Small intestine (tissue), 7 donors: ENCODE measurements at regions not wholly inside any gene's neighbourhood (a gene's known extent, or its start where the extent isn't known, plus 50 kb on each side); places are given as distances from the start of the nearest gene placed in this dataset.

Experiments used
- DNase-seq, 2 donors: peaks; one replicate each; pipeline versions ENCODE4 v3.0.0 to v3.0.0-alpha.2; 2013
- FAIRE-seq: peaks from 2 replicates; lab custom pipeline; 2012; peaks lifted over from hg19 to GRCh38; lab: Jason Lieb, UNC
- H3K27ac ChIP-seq, 3 donors: one replicate each; pipeline ENCODE4 v1.5.1; 2013; ENCODE audit warnings: low read length in 2 of 3, mild to moderate bottlenecking in 2 of 3, control low read depth in 1 of 3, inconsistent platforms in 1 of 3, low read depth in 1 of 3, moderate library complexity in 1 of 3
- H3K27me3 ChIP-seq, 3 donors: one replicate each; pipeline ENCODE4 v1.6.1; 2013; ENCODE audit warnings: low read length in 3 of 3, inconsistent platforms in 1 of 3; ENCODE audit not compliant: control insufficient read depth in 3 of 3, insufficient read depth in 3 of 3
- H3K36me3 ChIP-seq, 3 donors: one replicate each; pipeline ENCODE4 v1.6.1; 2013; ENCODE audit warnings: low read length in 3 of 3, inconsistent platforms in 1 of 3, low read depth in 1 of 3, mild to moderate bottlenecking in 1 of 3, moderate library complexity in 1 of 3; ENCODE audit not compliant: control insufficient read depth in 3 of 3, insufficient read depth in 2 of 3
- H3K4me1 ChIP-seq, 3 donors: one replicate each; pipeline ENCODE4 v1.6.1; 2013; ENCODE audit warnings: low read length in 2 of 3, inconsistent platforms in 1 of 3, low read depth in 1 of 3, mild to moderate bottlenecking in 1 of 3, moderate library complexity in 1 of 3; ENCODE audit not compliant: control insufficient read depth in 3 of 3, insufficient read depth in 2 of 3
- H3K4me3 ChIP-seq, 3 donors: one replicate each; pipeline ENCODE4 v1.5.1; 2013; ENCODE audit warnings: low read length in 3 of 3, control low read depth in 1 of 3, inconsistent platforms in 1 of 3, low read depth in 1 of 3, mild to moderate bottlenecking in 1 of 3, moderate library complexity in 1 of 3
- H3K9me3 ChIP-seq, 2 donors: one replicate each; pipeline ENCODE4 v1.6.1; 2013; ENCODE audit warnings: low read depth in 1 of 2, low read length in 1 of 2; ENCODE audit not compliant: control insufficient read depth in 2 of 2, insufficient read depth in 1 of 2
- WGBS, 3 donors: extraction: QIAGEN DNeasy Blood & Tissue Kit; methylation state at CpG; one replicate each; pipeline ENCODE4 v1.1.7; 2013; 5-methylcytosine and 5-hydroxymethylcytosine counted together
- donor health status: healthy with polysubstance abuse.
- donor health status: control.
- donor health status: control.
- donor health status: Bipolar disorder and iron deficiency.
- donor health status: healthy.

GRCh38 chr9:129398101-129398960 lies 220.3 kb upstream of the IER5L start:
- H3K27ac ChIP-seq = no peak overlapping the region
- H3K36me3 ChIP-seq = no peaks in the 10 kb centered on the region
- H3K4me1 ChIP-seq = peaks cover 0 to 20% (median 0%) of the 10 kb centered on the region in 3 donors
- no peaks in the 10 kb centered on the region for H3K9me3 ChIP-seq
- H3K4me3 ChIP-seq = no peak overlapping the region
- 84 to 88% (median 86%) methylated on average over 18 to 20 of the region's 20 CpGs for WGBS, 3 donors
- no peak for DNase-seq
- FAIRE-seq = no peak
- no peaks in the 10 kb centered on the region for H3K27me3 ChIP-seq

GRCh38 chr9:129397335-129397734 lies 219.3 kb upstream of the IER5L start:
- FAIRE-seq (no peak), DNase-seq (no peak)
- Histone ChIP-seq H3K27ac (no peak overlapping the region), H3K4me1 (peaks cover 0 to 14% (median 0%) of the 10 kb centered on the region in 3 donors), H3K9me3 (no peaks in the 10 kb centered on the region), H3K27me3 (no peaks in the 10 kb centered on the region), H3K4me3 (no peak overlapping the region), H3K36me3 (no peaks in the 10 kb centered on the region)
- 89 to 90% (median 90%) methylated on average over 6 of the region's 6 CpGs for WGBS, 3 donors

GRCh38 chr9:129396365-129396708 lies 218.3 kb upstream of the IER5L start:
- no peak overlapping the region for H3K27ac ChIP-seq
- WGBS, 3 donors = 68 to 84% (median 71%) methylated on average over 1 of the region's 1 CpG
- FAIRE-seq (no peak), DNase-seq (no peak)
- no peaks in the 10 kb centered on the region for H3K9me3 ChIP-seq
- no peaks in the 10 kb centered on the region for H3K27me3 ChIP-seq
- H3K4me3 ChIP-seq = no peak overlapping the region
- H3K36me3 ChIP-seq = no peaks in the 10 kb centered on the region
- H3K4me1 ChIP-seq = peaks cover 0 to 15% (median 4%) of the 10 kb centered on the region in 3 donors

GRCh38 chr9:129395633-129396364 lies 217.7 kb upstream of the IER5L start:
- DNase-seq (no peak), FAIRE-seq (no peak)
- Histone ChIP-seq H3K4me1 (peaks cover 2 to 14% (median 4%) of the 10 kb centered on the region in 3 donors), H3K27me3 (no peaks in the 10 kb centered on the region), H3K36me3 (no peaks in the 10 kb centered on the region), H3K4me3 (no peak overlapping the region), H3K9me3 (no peaks in the 10 kb centered on the region), H3K27ac (no peak overlapping the region)
- 47 to 80% (median 58%) methylated on average over 3 of the region's 3 CpGs for WGBS, 3 donors

GRCh38 chr9:129394886-129395279 lies 216.8 kb upstream of the IER5L start:
- 66 to 85% (median 80%) methylated on average over 3 of the region's 3 CpGs for WGBS, 3 donors

GRCh38 chr9:129394061-129394885 lies 216.2 kb upstream of the IER5L start:
- FAIRE-seq (no peak), DNase-seq (no peak)
- 53 to 60% (median 55%) methylated on average over 24 to 25 of the region's 25 CpGs for WGBS, 3 donors
- H3K27ac ChIP-seq = peak overlapping the region in 1 of 3 donors; percentile 44
- H3K27me3 ChIP-seq = no peaks in the 10 kb centered on the region
- no peak overlapping the region for H3K4me3 ChIP-seq
- peaks cover 2 to 24% (median 4%) of the 10 kb centered on the region in 3 donors for H3K4me1 ChIP-seq
- no peaks in the 10 kb centered on the region for H3K9me3 ChIP-seq
- no peaks in the 10 kb centered on the region for H3K36me3 ChIP-seq

More at GRCh38 chr9:129394886-129395279, 216.8 kb upstream of the IER5L start:
- DNase-seq = no peak
- Histone ChIP-seq H3K27me3 (no peaks in the 10 kb centered on the region), H3K4me1 (peaks cover 2 to 22% (median 4%) of the 10 kb centered on the region in 3 donors), H3K36me3 (no peaks in the 10 kb centered on the region), H3K4me3 (no peak overlapping the region), H3K27ac (peak overlapping the region in 1 of 3 donors; percentile 44), H3K9me3 (no peaks in the 10 kb centered on the region)
- no peak for FAIRE-seq

GRCh38 chr9:129393064-129393463 lies 215.0 kb upstream of the IER5L start:
- Histone ChIP-seq H3K36me3 (no peaks in the 10 kb centered on the region), H3K4me1 (peaks cover 2 to 24% (median 4%) of the 10 kb centered on the region in 3 donors), H3K27me3 (no peaks in the 10 kb centered on the region), H3K27ac (no peak overlapping the region), H3K4me3 (no peak overlapping the region), H3K9me3 (no peaks in the 10 kb centered on the region)
- FAIRE-seq = no peak
- DNase-seq = no peak
- WGBS, 3 donors = 71 to 85% (median 75%) methylated on average over 5 of the region's 5 CpGs

GRCh38 chr9:129392093-129392541 lies 214.1 kb upstream of the IER5L start:
- no peaks in the 10 kb centered on the region for H3K36me3 ChIP-seq
- no peak overlapping the region for H3K27ac ChIP-seq
- WGBS, 3 donors = 18 to 66% (median 36%) methylated on average over 7 to 12 of the region's 12 CpGs
- no peak for FAIRE-seq
- H3K4me3 ChIP-seq = no peak overlapping the region
- peaks cover 2 to 24% (median 4%) of the 10 kb centered on the region in 3 donors for H3K4me1 ChIP-seq
- DNase-seq = no peak
- no peaks in the 10 kb centered on the region for H3K27me3 ChIP-seq
- H3K9me3 ChIP-seq = no peaks in the 10 kb centered on the region
